MM.1S (cell line): ENCODE measurements at regions not wholly inside any gene's neighbourhood (a gene's known extent, or its start where the extent isn't known, plus 50 kb on each side); places are given as distances from the start of the nearest gene placed in this dataset.

Experiments
- DNase-seq: peaks from one replicate; pipeline ENCODE4 v3.0.0-alpha.2; 2015
- H2AFZ ChIP-seq: fragments of 300-600 bp; sonication (generic); 2 replicates; pipeline ENCODE4 v1.6.0; 2016; ENCODE audit warnings: antibody characterized with exemption, low read length
- H3F3A ChIP-seq: fragments of 300-600 bp; sonication (generic); 2 replicates; pipeline ENCODE4 v1.6.1; 2016; ENCODE audit warnings: mild to moderate bottlenecking, antibody characterized with exemption, low read length, moderate library complexity, mixed read lengths; ENCODE audit not compliant: insufficient read depth
- H3K27ac ChIP-seq: fragments of 300-600 bp; sonication (generic); 2 replicates; pipeline ENCODE4 v1.5.1; 2016; ENCODE audit warnings: mild to moderate bottlenecking, low read length
- H3K27me3 ChIP-seq: fragments of 300-600 bp; sonication (generic); replicated peaks from 2 replicates; pipeline ENCODE4 v1.6.0; 2016; ENCODE audit warnings: low read length; ENCODE audit not compliant: insufficient read depth
- H3K36me3 ChIP-seq: fragments of 300-600 bp; sonication (generic); replicated peaks from 2 replicates; pipeline ENCODE4 v1.6.1; 2016; ENCODE audit warnings: mild to moderate bottlenecking, low read length, mixed read lengths; ENCODE audit not compliant: insufficient read depth
- H3K4me1 ChIP-seq: fragments of 300-600 bp; sonication (generic); 2 replicates; pipeline ENCODE4 v1.6.1; 2016; ENCODE audit warnings: low read length, mixed read lengths
- H3K4me2 ChIP-seq: fragments of 300-600 bp; sonication (generic); 2 replicates; pipeline ENCODE4 v1.6.0; 2016; ENCODE audit warnings: low read depth, low read length
- H3K4me3 ChIP-seq: fragments of 300-600 bp; sonication (generic); 2 replicates; pipeline ENCODE4 v1.5.1; 2016; ENCODE audit warnings: low read length, mixed read lengths
- H3K79me2 ChIP-seq: fragments of 300-600 bp; sonication (generic); 2 replicates; pipeline ENCODE4 v1.6.1; 2016; ENCODE audit warnings: mixed run types, low read length, mixed read lengths
- H3K9ac ChIP-seq: fragments of 300-600 bp; sonication (generic); 2 replicates; pipeline ENCODE4 v1.6.1; 2016; ENCODE audit warnings: low read length, mixed read lengths
- H3K9me2 ChIP-seq: fragments of 300-600 bp; sonication (generic); replicated peaks from 2 replicates; pipeline ENCODE4 v1.6.1; 2016; ENCODE audit warnings: mild to moderate bottlenecking, low read length, mixed read lengths; ENCODE audit not compliant: insufficient read depth
- H3K9me3 ChIP-seq: fragments of 300-600 bp; sonication (generic); replicated peaks from 2 replicates; pipeline ENCODE4 v1.6.1; 2016; ENCODE audit warnings: mild to moderate bottlenecking, low read length, mixed read lengths; ENCODE audit not compliant: insufficient read depth
- H4K20me1 ChIP-seq: fragments of 300-600 bp; sonication (generic); 2 replicates; pipeline ENCODE4 v1.6.1; 2016; ENCODE audit warnings: mild to moderate bottlenecking, low read length, moderate library complexity, mixed read lengths; ENCODE audit not compliant: insufficient read depth
- EZH2 ChIP-seq: fragments of 300-600 bp; sonication (generic); optimal IDR thresholded peaks from 2 replicates; pipeline ENCODE3; 2017; ENCODE audit warnings: low read depth, mild to moderate bottlenecking, antibody characterized with exemption, low read length, mixed read lengths
- EZH2phosphoT487 ChIP-seq: fragments of 300-600 bp; sonication (generic); IDR thresholded peaks from 2 replicates; pipeline ENCODE4 v1.6.1; 2018; ENCODE audit warnings: antibody characterized with exemption, low read length
- TF ChIP-seq, protein P1 (sequence below): fragments of 300-600 bp; sonication (generic); IDR thresholded peaks from 2 replicates; pipeline ENCODE4 v1.5.1; 2016; ENCODE audit warnings: antibody characterized with exemption, low read length, mixed read lengths

DNA sequence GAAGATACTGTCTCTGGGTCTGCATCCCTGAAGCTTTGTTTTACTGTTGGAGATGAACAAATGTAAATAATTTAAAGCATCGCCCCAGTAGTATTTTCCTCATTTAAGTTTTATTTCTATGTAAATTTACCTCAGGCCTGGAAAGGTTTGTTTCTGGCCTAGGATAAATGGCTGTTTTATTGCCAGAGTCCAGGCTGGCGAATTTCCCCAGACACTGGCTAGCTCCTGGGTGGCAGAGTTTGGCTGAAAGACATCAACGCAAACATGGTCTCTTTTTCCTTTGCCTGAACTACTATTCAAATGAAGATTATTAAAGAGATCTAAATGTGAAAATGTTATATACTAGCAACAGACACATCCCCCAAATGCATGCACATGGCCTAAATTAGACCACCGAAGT lies 136.7 kb upstream of the SESN3 start:
- Histone ChIP-seq H2AFZ (no peak overlapping the region), H3K27me3 (no peaks in the 10 kb centered on the region), H3K36me3 (no peaks in the 10 kb centered on the region), H3K4me2 (no peak overlapping the region), H3F3A (no peaks in the 10 kb centered on the region), H3K27ac (no peak overlapping the region), H4K20me1 (no peaks in the 10 kb centered on the region), H3K4me3 (no peak overlapping the region), H3K9me2 (no peaks in the 10 kb centered on the region), H3K9me3 (no peaks in the 10 kb centered on the region), H3K4me1 (no peaks in the 10 kb centered on the region), H3K9ac (no peak overlapping the region), H3K79me2 (no peaks in the 10 kb centered on the region)
- TF ChIP-seq, protein P1, sequence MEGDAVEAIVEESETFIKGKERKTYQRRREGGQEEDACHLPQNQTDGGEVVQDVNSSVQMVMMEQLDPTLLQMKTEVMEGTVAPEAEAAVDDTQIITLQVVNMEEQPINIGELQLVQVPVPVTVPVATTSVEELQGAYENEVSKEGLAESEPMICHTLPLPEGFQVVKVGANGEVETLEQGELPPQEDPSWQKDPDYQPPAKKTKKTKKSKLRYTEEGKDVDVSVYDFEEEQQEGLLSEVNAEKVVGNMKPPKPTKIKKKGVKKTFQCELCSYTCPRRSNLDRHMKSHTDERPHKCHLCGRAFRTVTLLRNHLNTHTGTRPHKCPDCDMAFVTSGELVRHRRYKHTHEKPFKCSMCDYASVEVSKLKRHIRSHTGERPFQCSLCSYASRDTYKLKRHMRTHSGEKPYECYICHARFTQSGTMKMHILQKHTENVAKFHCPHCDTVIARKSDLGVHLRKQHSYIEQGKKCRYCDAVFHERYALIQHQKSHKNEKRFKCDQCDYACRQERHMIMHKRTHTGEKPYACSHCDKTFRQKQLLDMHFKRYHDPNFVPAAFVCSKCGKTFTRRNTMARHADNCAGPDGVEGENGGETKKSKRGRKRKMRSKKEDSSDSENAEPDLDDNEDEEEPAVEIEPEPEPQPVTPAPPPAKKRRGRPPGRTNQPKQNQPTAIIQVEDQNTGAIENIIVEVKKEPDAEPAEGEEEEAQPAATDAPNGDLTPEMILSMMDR: no peak
- TF ChIP-seq EZH2phosphoT487 (no peak), EZH2 (no peak)
- no peak for DNase-seq

GRCh38 chr11:95365348-95365747 lies 134.3 kb upstream of the SESN3 start:
- Histone ChIP-seq H3K9ac (no peak overlapping the region), H3K4me1 (no peaks in the 10 kb centered on the region), H3K27me3 (no peaks in the 10 kb centered on the region), H3K4me2 (no peak overlapping the region), H3K4me3 (no peak overlapping the region), H2AFZ (no peak overlapping the region), H3K36me3 (no peaks in the 10 kb centered on the region), H3F3A (no peaks in the 10 kb centered on the region), H3K79me2 (no peaks in the 10 kb centered on the region), H3K27ac (no peak overlapping the region), H3K9me2 (no peaks in the 10 kb centered on the region), H3K9me3 (no peaks in the 10 kb centered on the region), H4K20me1 (no peaks in the 10 kb centered on the region)
- TF ChIP-seq, protein P1: no peak
- TF ChIP-seq EZH2 (no peak), EZH2phosphoT487 (no peak)
- no peak for DNase-seq

DNA sequence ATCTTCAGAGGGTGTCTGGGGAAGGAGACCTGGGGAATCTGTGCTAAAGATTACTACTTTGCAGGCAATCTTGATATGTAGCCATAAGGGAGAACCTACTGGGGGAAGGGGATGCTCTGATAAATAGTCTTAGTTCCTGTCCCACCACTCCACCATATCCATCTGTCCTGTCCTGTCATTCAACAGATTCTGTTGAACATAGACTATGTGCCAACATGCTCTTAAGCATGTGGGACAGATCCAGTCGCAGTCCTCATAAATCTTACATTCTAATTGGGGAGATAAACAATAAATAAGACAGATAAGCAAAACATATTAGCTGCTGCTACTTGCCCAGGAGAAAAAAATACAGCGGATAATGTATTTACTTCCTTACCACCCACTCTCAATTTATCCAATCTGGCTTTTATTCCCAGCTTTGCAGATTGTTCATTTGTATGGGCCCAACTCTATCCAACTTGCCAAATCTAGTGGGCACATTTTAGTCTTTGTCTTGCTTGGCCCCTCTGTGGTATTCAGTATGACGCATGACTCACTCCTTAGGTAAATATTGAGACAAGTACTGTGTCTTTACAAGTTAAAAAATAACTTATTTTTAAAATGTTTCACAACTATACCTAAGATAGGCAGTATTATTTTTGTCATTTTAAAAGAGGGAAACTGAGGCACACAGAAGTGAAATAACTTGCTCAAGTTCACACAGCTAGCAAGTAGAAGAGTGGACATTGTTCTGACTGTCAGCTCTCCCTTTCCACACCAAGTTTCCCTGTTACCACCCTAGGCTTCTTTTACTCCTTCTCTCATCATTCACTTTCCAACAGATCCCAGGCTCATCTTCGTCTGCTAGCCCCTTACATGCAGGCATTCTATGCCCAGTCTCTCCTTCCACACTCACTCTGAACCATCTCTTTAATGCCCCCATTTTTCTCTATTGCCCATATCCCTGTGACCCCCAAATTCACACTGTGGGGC lies 133.6 kb upstream of the SESN3 start:
- no peaks in the 10 kb centered on the region for H3K36me3 ChIP-seq
- no peaks in the 10 kb centered on the region for H3K4me1 ChIP-seq
- H3K27ac ChIP-seq: no peak overlapping the region
- no peaks in the 10 kb centered on the region for H4K20me1 ChIP-seq
- no peak overlapping the region for H2AFZ ChIP-seq
- no peak overlapping the region for H3K4me3 ChIP-seq
- H3K9me2 ChIP-seq: no peaks in the 10 kb centered on the region
- H3K79me2 ChIP-seq: no peaks in the 10 kb centered on the region
- no peaks in the 10 kb centered on the region for H3F3A ChIP-seq
- H3K9me3 ChIP-seq: no peaks in the 10 kb centered on the region
- TF ChIP-seq EZH2 (no peak), EZH2phosphoT487 (no peak)
- DNase-seq: no peak
- no peak overlapping the region for H3K9ac ChIP-seq
- no peak overlapping the region for H3K4me2 ChIP-seq
- H3K27me3 ChIP-seq: no peaks in the 10 kb centered on the region

DNA sequence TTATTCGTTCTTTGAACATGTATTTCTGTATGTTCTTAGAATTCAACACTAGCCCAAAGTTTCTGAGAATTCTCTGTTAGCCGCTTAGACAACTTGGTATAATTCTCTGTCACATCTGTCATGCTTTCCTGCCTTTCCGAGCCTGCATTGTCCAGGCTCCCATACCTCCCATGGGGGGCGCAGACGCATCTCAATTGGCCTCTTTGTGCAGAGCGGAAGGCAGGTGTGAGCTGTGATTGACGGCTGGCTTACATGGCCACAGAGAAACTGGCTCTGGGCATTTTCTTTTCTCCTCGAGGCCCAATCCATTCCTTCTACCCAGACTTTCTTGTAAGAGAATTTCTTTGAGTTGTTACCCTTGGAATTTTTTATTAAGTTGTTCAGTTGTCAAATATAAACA lies 132.7 kb upstream of the SESN3 start:
- Histone ChIP-seq H3K27me3 (no peaks in the 10 kb centered on the region), H3K36me3 (no peaks in the 10 kb centered on the region), H4K20me1 (no peaks in the 10 kb centered on the region), H3K4me3 (no peak overlapping the region), H3K9me2 (no peaks in the 10 kb centered on the region), H3K9ac (no peak overlapping the region), H3K79me2 (no peaks in the 10 kb centered on the region), H3K4me1 (no peaks in the 10 kb centered on the region), H3F3A (no peaks in the 10 kb centered on the region), H3K4me2 (no peak overlapping the region), H3K27ac (no peak overlapping the region), H2AFZ (no peak overlapping the region), H3K9me3 (no peaks in the 10 kb centered on the region)
- TF ChIP-seq EZH2: no peak
- TF ChIP-seq EZH2phosphoT487: no peak
- TF ChIP-seq, protein P1: no peak
- no peak for DNase-seq
